ENCODE measurements at regions not wholly inside any gene's neighbourhood (a gene's known extent, or its start where the extent isn't known, plus 50 kb on each side); places are given as distances from the start of the nearest gene placed in this dataset.

GRCh38 chr2:147025646-147026585 lies 818.9 kb upstream of the ACVR2A start:
- DNase-seq (ENCODE audit: low spot score in 2 of 2): no peak
- Histone ChIP-seq H3K4me3 (no peak overlapping the region), H3K27me3 (no peaks in the 10 kb centered on the region), H3K36me3 (no peaks in the 10 kb centered on the region), H3K4me1 (peaks cover 10% of the 10 kb centered on the region), H3K9me3 (no peaks in the 10 kb centered on the region), H3K27ac (no peak overlapping the region)
- TF ChIP-seq POLR2AphosphoS5 (IDR thresholded peaks at IDR 0.05): peak in 1 of 3 donors; percentile 46
- TF ChIP-seq CTCF (IDR thresholded peaks at IDR 0.05): no peak
- 13% methylated on average over 1 of the region's 1 CpG for WGBS

GRCh38 chr2:147019311-147019710 lies 825.5 kb upstream of the ACVR2A start:
- Histone ChIP-seq H3K27ac (no peak overlapping the region), H3K9me3 (no peaks in the 10 kb centered on the region), H3K4me1 (no peaks in the 10 kb centered on the region), H3K36me3 (no peaks in the 10 kb centered on the region), H3K27me3 (no peaks in the 10 kb centered on the region), H3K4me3 (no peak overlapping the region)
- TF ChIP-seq EP300 (IDR thresholded peaks at IDR 0.05) (no peak), POLR2AphosphoS5 (IDR thresholded peaks at IDR 0.05) (no peak), POLR2A (IDR thresholded peaks at IDR 0.05) (no peak), CTCF (IDR thresholded peaks at IDR 0.05) (no peak)
- DNase-seq (ENCODE audit: low spot score in 2 of 2): no peak
- 89% methylated on average over 3 of the region's 3 CpGs for WGBS

- TF ChIP-seq POLR2A (IDR thresholded peaks at IDR 0.05) (no peak), POLR2AphosphoS5 (IDR thresholded peaks at IDR 0.05) (no peak), CTCF (IDR thresholded peaks at IDR 0.05) (no peak)
- H3K36me3 ChIP-seq: no peaks in the 10 kb centered on the region
- DNase-seq (ENCODE audit: low spot score in 2 of 2): no peak
- no peak overlapping the region for H3K27ac ChIP-seq
- H3K9me3 ChIP-seq: no peaks in the 10 kb centered on the region
- WGBS: 67% methylated on average over 6 of the region's 6 CpGs
- H3K4me3 ChIP-seq: no peak overlapping the region
- no peaks in the 10 kb centered on the region for H3K27me3 ChIP-seq
- H3K4me1 ChIP-seq: no peaks in the 10 kb centered on the region
Measured at GRCh38 chr2:147017951-147018645, 826.7 kb upstream of the ACVR2A start.

- no peaks in the 10 kb centered on the region for H3K9me3 ChIP-seq
- WGBS: 93% methylated on average over 1 of the region's 1 CpG
- no peaks in the 10 kb centered on the region for H3K36me3 ChIP-seq
- H3K27ac ChIP-seq: no peak overlapping the region
- H3K27me3 ChIP-seq: no peaks in the 10 kb centered on the region
- no peaks in the 10 kb centered on the region for H3K4me1 ChIP-seq
- H3K4me3 ChIP-seq: no peak overlapping the region
- TF ChIP-seq EP300 (IDR thresholded peaks at IDR 0.05) (no peak), CTCF (IDR thresholded peaks at IDR 0.05) (no peak), POLR2AphosphoS5 (IDR thresholded peaks at IDR 0.05) (no peak), POLR2A (IDR thresholded peaks at IDR 0.05) (no peak)
- no peak for DNase-seq (ENCODE audit: low spot score in 2 of 2)
Measured at GRCh38 chr2:147016181-147016580, 828.6 kb upstream of the ACVR2A start.

GRCh38 chr2:147015591-147015990 lies 829.2 kb upstream of the ACVR2A start:
- no peak overlapping the region for H3K4me3 ChIP-seq
- no peak overlapping the region for H3K27ac ChIP-seq
- no peak for TF ChIP-seq EP300 (IDR thresholded peaks at IDR 0.05)
- no peak for TF ChIP-seq CTCF (IDR thresholded peaks at IDR 0.05)
- TF ChIP-seq POLR2AphosphoS5 (IDR thresholded peaks at IDR 0.05): no peak
- TF ChIP-seq POLR2A (IDR thresholded peaks at IDR 0.05): no peak
- DNase-seq (ENCODE audit: low spot score in 2 of 2): no peak
- no peaks in the 10 kb centered on the region for H3K36me3 ChIP-seq
- H3K4me1 ChIP-seq: no peaks in the 10 kb centered on the region
- no peaks in the 10 kb centered on the region for H3K27me3 ChIP-seq
- 83% methylated on average over 1 of the region's 1 CpG for WGBS
- H3K9me3 ChIP-seq: no peaks in the 10 kb centered on the region

Data from suprapubic skin (tissue), 4 donors.